ENCODE measurements at regions not wholly inside any gene's neighbourhood (a gene's known extent, or its start where the extent isn't known, plus 50 kb on each side); places are given as distances from the start of the nearest gene placed in this dataset.
"Not testable (repeated sequence)": the region's sequence is repeated elsewhere in the genome, so short reads cannot be mapped to it uniquely, and the experiment has no call there.

- no peaks in the 10 kb centered on the region for H3K36me3 ChIP-seq (ENCODE audit: insufficient read depth, low read length)
- Mint-ChIP-seq H3K27me3 (no peaks in the 10 kb centered on the region), H3K36me3 (ENCODE audit: low read depth) (no peaks in the 10 kb centered on the region), H3K4me1 (ENCODE audit: low read depth) (no peaks in the 10 kb centered on the region), H3K4me3 (no peak overlapping the region), H3K27ac (no peak overlapping the region), H3K9me3 (no peaks in the 10 kb centered on the region)
- ChIA-PET CTCF (no interaction called here), POLR2A (no interaction called here)
- no peak overlapping the region for H3K4me3 ChIP-seq (ENCODE audit: low read length)
- H3K27ac ChIP-seq (ENCODE audit: low read depth in 1 of 2, low read length in 2 of 2) = no peak overlapping the region
- DNase-seq (no peak), ATAC-seq (ENCODE audit: poor library complexity) (no peak)
- no peaks in the 10 kb centered on the region for H3K4me1 ChIP-seq (ENCODE audit: insufficient read depth, low read length)
- intact Hi-C loops (cut with DNase I, micrococcal nuclease) = no loop called here
- peaks cover 0 to 15% of the 10 kb centered on the region in 2 experiments for H3K9me3 ChIP-seq (ENCODE audit: control insufficient read depth in 1 of 2, insufficient read depth in 1 of 2, low read length in 2 of 2)
- H3K27me3 ChIP-seq (ENCODE audit: control insufficient read depth in 1 of 2, insufficient read depth in 2 of 2, low read length in 2 of 2) = no peaks in the 10 kb centered on the region
- TF ChIP-seq CTCF (IDR thresholded peaks at IDR 0.05) = no peak
Observed at GRCh38 chr1:81725823-81726222, 74.9 kb upstream of the ADGRL2 start.

- H3K9me3 ChIP-seq (ENCODE audit: control insufficient read depth in 1 of 2, insufficient read depth in 1 of 2, low read length in 2 of 2) = peaks cover 0 to 17% of the 10 kb centered on the region in 2 experiments
- H3K27me3 Mint-ChIP-seq; H3K4me3 Mint-ChIP-seq; H3K4me1 ChIP-seq (ENCODE audit: insufficient read depth, low read length); H3K4me3 ChIP-seq (ENCODE audit: low read length); intact Hi-C loops (cut with DNase I, micrococcal nuclease); ATAC-seq (ENCODE audit: poor library complexity); H3K36me3 Mint-ChIP-seq (ENCODE audit: low read depth); POLR2A ChIA-PET; H3K9me3 Mint-ChIP-seq; H3K27ac Mint-ChIP-seq; DNase-seq; CTCF ChIA-PET; H3K27ac ChIP-seq (ENCODE audit: low read depth in 1 of 2, low read length in 2 of 2); H3K36me3 ChIP-seq (ENCODE audit: insufficient read depth, low read length); H3K27me3 ChIP-seq (ENCODE audit: control insufficient read depth in 1 of 2, insufficient read depth in 2 of 2, low read length in 2 of 2); H3K4me1 Mint-ChIP-seq (ENCODE audit: low read depth): not testable (repeated sequence)
Observed at GRCh38 chr1:81722631-81723328, 78.0 kb upstream of the ADGRL2 start.

- H3K27ac Mint-ChIP-seq; ATAC-seq (ENCODE audit: poor library complexity); H3K4me3 ChIP-seq (ENCODE audit: low read length); POLR2A ChIA-PET; H3K9me3 Mint-ChIP-seq; H3K27ac ChIP-seq (ENCODE audit: low read depth in 1 of 2, low read length in 2 of 2); H3K27me3 Mint-ChIP-seq; intact Hi-C loops (cut with DNase I, micrococcal nuclease); H3K36me3 Mint-ChIP-seq (ENCODE audit: low read depth); H3K4me1 ChIP-seq (ENCODE audit: insufficient read depth, low read length); H3K4me3 Mint-ChIP-seq; H3K36me3 ChIP-seq (ENCODE audit: insufficient read depth, low read length); H3K27me3 ChIP-seq (ENCODE audit: control insufficient read depth in 1 of 2, insufficient read depth in 2 of 2, low read length in 2 of 2); CTCF ChIA-PET; DNase-seq; H3K4me1 Mint-ChIP-seq (ENCODE audit: low read depth): not testable (repeated sequence)
- peaks cover 0 to 14% of the 10 kb centered on the region in 2 experiments for H3K9me3 ChIP-seq (ENCODE audit: control insufficient read depth in 1 of 2, insufficient read depth in 1 of 2, low read length in 2 of 2)
Observed at GRCh38 chr1:81720256-81720655, 80.5 kb upstream of the ADGRL2 start.

GRCh38 chr1:81717230-81717629 is 83.5 kb upstream of the ADGRL2 start:
- no peak overlapping the region for H3K4me3 Mint-ChIP-seq
- H3K4me3 ChIP-seq (ENCODE audit: low read length) = no peak overlapping the region
- H3K27me3 Mint-ChIP-seq = no peaks in the 10 kb centered on the region
- DNase-seq (no peak), ATAC-seq (ENCODE audit: poor library complexity) (no peak)
- intact Hi-C loops (cut with DNase I, micrococcal nuclease) = no loop called here
- H3K36me3 Mint-ChIP-seq (ENCODE audit: low read depth) = no peaks in the 10 kb centered on the region
- H3K4me1 Mint-ChIP-seq (ENCODE audit: low read depth) = no peaks in the 10 kb centered on the region
- no peak overlapping the region for H3K27ac Mint-ChIP-seq
- ChIA-PET CTCF (no interaction called here), POLR2A (no interaction called here)
- no peak for TF ChIP-seq CTCF (IDR thresholded peaks at IDR 0.05)
- H3K27ac ChIP-seq (ENCODE audit: low read depth in 1 of 2, low read length in 2 of 2) = no peak overlapping the region
- no peaks in the 10 kb centered on the region for H3K4me1 ChIP-seq (ENCODE audit: insufficient read depth, low read length)
- no peaks in the 10 kb centered on the region for H3K36me3 ChIP-seq (ENCODE audit: insufficient read depth, low read length)
- H3K9me3 ChIP-seq (ENCODE audit: control insufficient read depth in 1 of 2, insufficient read depth in 1 of 2, low read length in 2 of 2) = peaks cover 0 to 17% of the 10 kb centered on the region in 2 experiments
- no peaks in the 10 kb centered on the region for H3K9me3 Mint-ChIP-seq
- no peaks in the 10 kb centered on the region for H3K27me3 ChIP-seq (ENCODE audit: control insufficient read depth in 1 of 2, insufficient read depth in 2 of 2, low read length in 2 of 2)
